ENCODE measurements at regions not wholly inside any gene's neighbourhood (a gene's known extent, or its start where the extent isn't known, plus 50 kb on each side); places are given as distances from the start of the nearest gene placed in this dataset.
"Not testable (repeated sequence)": the region's sequence is repeated elsewhere in the genome, so short reads cannot be mapped to it uniquely, and the experiment has no call there.

DNA sequence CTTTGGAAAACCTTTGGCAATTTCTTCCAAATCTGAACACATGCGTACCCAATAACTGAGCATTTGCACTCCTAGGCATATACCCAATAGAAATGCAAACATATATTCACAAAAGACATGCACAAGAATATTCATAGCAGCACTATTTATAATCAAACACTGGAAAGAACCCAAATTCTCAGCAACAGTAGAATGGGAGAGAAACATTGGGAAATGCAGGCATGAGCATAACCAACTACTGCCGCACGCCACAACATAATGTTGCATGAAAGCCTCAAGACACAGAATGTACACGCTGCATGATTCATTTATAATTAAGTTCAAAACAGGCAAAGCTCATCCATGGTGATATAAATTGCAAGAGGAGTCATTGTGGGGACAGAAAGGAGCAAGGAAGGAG, 69.5 kb upstream of the FBXO28 start:
- TF ChIP-seq, protein P1, sequence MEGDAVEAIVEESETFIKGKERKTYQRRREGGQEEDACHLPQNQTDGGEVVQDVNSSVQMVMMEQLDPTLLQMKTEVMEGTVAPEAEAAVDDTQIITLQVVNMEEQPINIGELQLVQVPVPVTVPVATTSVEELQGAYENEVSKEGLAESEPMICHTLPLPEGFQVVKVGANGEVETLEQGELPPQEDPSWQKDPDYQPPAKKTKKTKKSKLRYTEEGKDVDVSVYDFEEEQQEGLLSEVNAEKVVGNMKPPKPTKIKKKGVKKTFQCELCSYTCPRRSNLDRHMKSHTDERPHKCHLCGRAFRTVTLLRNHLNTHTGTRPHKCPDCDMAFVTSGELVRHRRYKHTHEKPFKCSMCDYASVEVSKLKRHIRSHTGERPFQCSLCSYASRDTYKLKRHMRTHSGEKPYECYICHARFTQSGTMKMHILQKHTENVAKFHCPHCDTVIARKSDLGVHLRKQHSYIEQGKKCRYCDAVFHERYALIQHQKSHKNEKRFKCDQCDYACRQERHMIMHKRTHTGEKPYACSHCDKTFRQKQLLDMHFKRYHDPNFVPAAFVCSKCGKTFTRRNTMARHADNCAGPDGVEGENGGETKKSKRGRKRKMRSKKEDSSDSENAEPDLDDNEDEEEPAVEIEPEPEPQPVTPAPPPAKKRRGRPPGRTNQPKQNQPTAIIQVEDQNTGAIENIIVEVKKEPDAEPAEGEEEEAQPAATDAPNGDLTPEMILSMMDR (IDR thresholded peaks at IDR 0.05; ENCODE audit: low read depth, low read length): no peak
- Histone ChIP-seq H3K27me3 (ENCODE audit: insufficient read depth, low read depth, severe bottlenecking) (no peaks in the 10 kb centered on the region), H3K27ac (no peak overlapping the region), H3K36me3 (no peaks in the 10 kb centered on the region), H3K9me3 (ENCODE audit: severe bottlenecking) (no peaks in the 10 kb centered on the region), H3K4me3 (ENCODE audit: low read depth, low read length) (no peak overlapping the region)
- no peak for DNase-seq

- no peaks in the 10 kb centered on the region for H3K36me3 ChIP-seq
- no peak overlapping the region for H3K4me3 ChIP-seq (ENCODE audit: low read depth, low read length)
- no peak for DNase-seq
- H3K9me3 ChIP-seq (ENCODE audit: severe bottlenecking): no peaks in the 10 kb centered on the region
- H3K27me3 ChIP-seq (ENCODE audit: insufficient read depth, low read depth, severe bottlenecking): no peaks in the 10 kb centered on the region
- TF ChIP-seq, protein P1 (IDR thresholded peaks at IDR 0.05; ENCODE audit: low read depth, low read length): no peak
- H3K27ac ChIP-seq: no peak overlapping the region
Observed at GRCh38 chr1:224042557-224043118, 71.3 kb upstream of the FBXO28 start.

DNA sequence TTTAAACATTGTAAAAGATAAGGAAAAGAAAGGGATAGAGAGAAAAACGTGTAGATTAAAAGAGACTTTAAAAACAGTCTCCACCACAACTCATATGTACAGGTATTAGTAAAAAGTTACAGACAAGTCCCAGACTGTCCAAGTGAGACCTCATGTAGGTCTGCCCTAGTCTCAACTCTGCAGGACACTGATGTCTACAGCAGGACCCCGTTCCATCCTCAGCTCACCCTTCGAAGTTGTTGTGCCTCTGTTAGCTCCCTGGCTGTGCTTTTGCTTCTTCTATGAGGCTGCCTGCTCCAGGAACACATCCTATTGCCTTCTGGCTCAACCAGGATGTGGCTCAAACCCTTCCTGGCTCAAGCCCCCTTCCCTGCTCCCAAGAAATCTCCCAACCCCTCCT, 72.9 kb upstream of the FBXO28 start:
- H3K36me3 ChIP-seq: no peaks in the 10 kb centered on the region
- no peaks in the 10 kb centered on the region for H3K9me3 ChIP-seq (ENCODE audit: severe bottlenecking)
- no peak overlapping the region for H3K4me3 ChIP-seq (ENCODE audit: low read depth, low read length)
- no peak overlapping the region for H3K27ac ChIP-seq
- TF ChIP-seq, protein P1 (IDR thresholded peaks at IDR 0.05; ENCODE audit: low read depth, low read length): no peak
- no peaks in the 10 kb centered on the region for H3K27me3 ChIP-seq (ENCODE audit: insufficient read depth, low read depth, severe bottlenecking)
- DNase-seq: no peak

- H3K4me3 ChIP-seq (ENCODE audit: low read depth, low read length); H3K27me3 ChIP-seq (ENCODE audit: insufficient read depth, low read depth, severe bottlenecking); H3K27ac ChIP-seq; H3K36me3 ChIP-seq; DNase-seq; H3K9me3 ChIP-seq (ENCODE audit: severe bottlenecking): not testable (repeated sequence)
Observed at GRCh38 chr1:224040423-224040822, 73.5 kb upstream of the FBXO28 start.

DNA sequence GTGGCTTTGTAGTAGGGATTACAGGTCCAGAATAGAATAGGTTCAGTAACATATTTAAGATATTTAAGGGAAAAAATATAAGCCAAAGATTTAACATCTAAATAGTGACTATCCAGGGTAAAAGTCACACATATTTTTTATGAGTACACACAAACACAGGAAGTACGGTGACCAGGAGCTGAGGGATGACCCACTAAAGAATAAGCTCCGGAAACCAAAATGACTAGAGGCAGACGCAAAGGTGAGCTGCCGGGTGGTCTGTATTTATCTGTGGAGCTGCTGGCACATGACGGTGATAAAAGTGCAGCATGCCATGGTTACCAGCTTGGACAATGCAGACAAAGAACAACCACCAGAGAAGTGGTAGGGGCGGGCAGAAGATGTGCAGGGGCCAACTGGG, 73.9 kb upstream of the FBXO28 start:
- not testable (repeated sequence) for H3K9me3 ChIP-seq (ENCODE audit: severe bottlenecking); H3K27ac ChIP-seq

DNA sequence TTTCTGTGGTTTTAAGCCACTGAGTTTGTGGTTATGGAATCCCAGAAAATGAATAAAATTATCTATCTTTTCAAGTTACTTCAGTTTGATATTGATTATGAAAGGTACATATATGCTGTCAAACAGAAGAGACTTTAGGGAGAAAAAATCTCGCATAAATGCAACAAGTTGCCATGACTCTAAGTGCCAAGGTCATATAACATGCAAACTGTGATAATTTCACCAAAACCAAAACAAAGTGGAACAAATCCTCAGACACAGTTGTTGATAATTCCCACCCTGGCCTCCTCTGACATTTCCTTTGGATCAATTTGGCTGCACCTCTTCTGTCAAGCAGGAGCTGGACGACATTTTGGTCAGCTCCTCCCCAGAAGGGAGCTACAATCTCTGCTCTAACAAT, 75.1 kb upstream of the FBXO28 start:
- H3K27me3 ChIP-seq (ENCODE audit: insufficient read depth, low read depth, severe bottlenecking); H3K27ac ChIP-seq; H3K36me3 ChIP-seq; DNase-seq; H3K4me3 ChIP-seq (ENCODE audit: low read depth, low read length); H3K9me3 ChIP-seq (ENCODE audit: severe bottlenecking): not testable (repeated sequence)

More for the DNA sequence above, 73.9 kb upstream of the FBXO28 start:
- H3K36me3 ChIP-seq; H3K27me3 ChIP-seq (ENCODE audit: insufficient read depth, low read depth, severe bottlenecking); DNase-seq; H3K4me3 ChIP-seq (ENCODE audit: low read depth, low read length): not testable (repeated sequence)

- H3K27ac ChIP-seq; H3K9me3 ChIP-seq (ENCODE audit: severe bottlenecking); DNase-seq; H3K27me3 ChIP-seq (ENCODE audit: insufficient read depth, low read depth, severe bottlenecking); H3K36me3 ChIP-seq; H3K4me3 ChIP-seq (ENCODE audit: low read depth, low read length): not testable (repeated sequence)
Observed at GRCh38 chr1:224037362-224037761, 76.5 kb upstream of the FBXO28 start.

DNA sequence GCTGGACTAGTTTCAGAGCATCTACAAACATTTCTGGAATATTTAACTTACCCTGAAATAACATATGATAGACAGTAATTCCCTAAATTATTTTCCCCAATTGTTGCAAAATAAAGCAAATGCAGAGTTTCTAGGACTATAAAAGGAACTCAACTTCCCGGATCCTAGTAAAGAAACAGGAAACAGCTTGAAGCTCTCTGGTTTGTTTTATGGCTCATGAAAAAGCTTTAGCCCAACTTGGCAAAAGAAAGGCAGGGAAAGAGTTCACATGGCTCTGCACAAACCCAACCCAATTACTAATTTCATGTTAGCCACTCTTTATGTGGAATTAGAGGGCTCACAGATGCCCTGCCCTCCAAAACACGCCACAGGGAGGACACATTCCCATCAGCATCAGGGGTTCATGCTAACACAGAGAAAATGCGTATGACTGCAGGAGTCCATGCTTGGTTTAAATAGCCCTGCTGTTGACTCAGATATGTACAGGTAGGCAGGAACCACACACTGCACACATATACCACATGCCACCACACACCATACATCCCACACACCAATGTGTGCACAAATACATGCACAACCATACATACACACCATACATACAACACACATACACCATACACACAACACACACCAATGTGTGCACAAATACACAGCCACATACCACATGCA, 81.2 kb upstream of the FBXO28 start:
- not testable (repeated sequence) for DNase-seq; H3K27ac ChIP-seq; H3K36me3 ChIP-seq; H3K27me3 ChIP-seq (ENCODE audit: insufficient read depth, low read depth, severe bottlenecking); H3K9me3 ChIP-seq (ENCODE audit: severe bottlenecking); H3K4me3 ChIP-seq (ENCODE audit: low read depth, low read length)

DNA sequence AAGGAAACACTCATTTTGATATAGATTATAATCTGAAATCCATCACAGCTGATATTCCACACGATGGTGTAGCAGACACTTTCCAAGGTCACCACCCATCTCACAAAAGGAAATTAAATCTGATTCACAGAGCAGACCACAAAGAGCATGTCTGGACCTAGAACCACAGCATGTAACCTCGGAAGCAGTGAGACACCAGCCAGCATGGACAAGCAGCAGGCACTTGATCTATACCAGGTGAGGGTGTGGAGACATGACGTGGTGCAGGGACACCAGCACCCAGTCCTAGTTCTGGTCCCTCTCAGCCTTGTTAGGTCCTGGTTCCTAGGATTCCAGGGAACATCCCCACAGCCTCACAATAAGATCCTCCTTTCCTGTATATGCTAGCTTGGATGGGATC, 81.9 kb upstream of the FBXO28 start:
- not testable (repeated sequence) for H3K4me3 ChIP-seq (ENCODE audit: low read depth, low read length); H3K9me3 ChIP-seq (ENCODE audit: severe bottlenecking); DNase-seq; H3K27ac ChIP-seq; H3K36me3 ChIP-seq; H3K27me3 ChIP-seq (ENCODE audit: insufficient read depth, low read depth, severe bottlenecking)

GRCh38 chr1:224030257-224030656, 83.7 kb upstream of the FBXO28 start:
- not testable (repeated sequence) for H3K27ac ChIP-seq; H3K36me3 ChIP-seq; H3K9me3 ChIP-seq (ENCODE audit: severe bottlenecking); H3K4me3 ChIP-seq (ENCODE audit: low read depth, low read length); H3K27me3 ChIP-seq (ENCODE audit: insufficient read depth, low read depth, severe bottlenecking); DNase-seq

- not testable (repeated sequence) for H3K27ac ChIP-seq; H3K27me3 ChIP-seq (ENCODE audit: insufficient read depth, low read depth, severe bottlenecking); H3K9me3 ChIP-seq (ENCODE audit: severe bottlenecking); H3K36me3 ChIP-seq; H3K4me3 ChIP-seq (ENCODE audit: low read depth, low read length); DNase-seq
Observed at GRCh38 chr1:224029286-224030025, 84.5 kb upstream of the FBXO28 start.
